ENCODE measurements at regions not wholly inside any gene's neighbourhood (a gene's known extent, or its start where the extent isn't known, plus 50 kb on each side); places are given as distances from the start of the nearest gene placed in this dataset.

DNA sequence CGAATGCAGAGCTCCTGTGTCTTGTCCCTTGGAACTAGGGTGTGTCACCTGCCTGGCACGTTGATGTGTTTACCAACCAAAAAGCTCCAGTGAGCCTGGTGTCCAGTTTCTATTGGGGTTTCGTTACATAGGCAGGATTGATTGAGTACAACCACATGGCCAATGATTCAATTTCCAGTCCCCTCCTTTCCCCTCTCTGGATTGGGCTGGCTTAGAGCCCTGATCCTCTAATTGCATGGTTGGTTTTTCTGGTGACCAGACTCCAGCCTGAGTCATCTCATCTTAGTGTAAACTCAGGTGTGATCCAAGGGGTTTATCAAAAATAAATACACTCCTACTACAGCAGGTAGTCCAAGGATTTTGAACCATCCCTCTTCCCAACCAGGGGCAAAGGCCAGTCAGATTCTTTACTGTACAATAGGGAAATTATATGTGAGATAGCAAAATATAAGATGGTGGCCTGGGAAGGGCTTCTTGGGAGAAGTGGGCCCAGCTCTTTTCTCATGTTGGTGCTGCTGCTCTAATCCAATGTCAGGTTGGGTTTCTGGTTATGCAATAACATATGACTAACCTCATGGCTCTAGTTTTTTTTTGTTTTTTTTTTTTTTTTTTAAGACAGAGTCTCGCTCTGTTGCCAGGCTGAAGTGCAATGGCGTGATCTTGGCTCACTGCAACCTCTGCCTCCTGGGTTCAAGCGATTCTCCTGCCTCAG, 64.7 kb upstream of the MGAT5 start:
- Histone ChIP-seq H3K4me3 (no peak overlapping the region), H3K27ac (no peak overlapping the region), H3K9me3 (no peaks in the 10 kb centered on the region), H3K36me3 (no peaks in the 10 kb centered on the region), H3K27me3 (no peaks in the 10 kb centered on the region), H3K4me1 (peaks cover 0 to 79% (median 28%) of the 10 kb centered on the region in 12 donors)
- DNase-seq (no peak), ATAC-seq (peak in 1 of 4 donors; percentile 11)
- intact Hi-C loops (cut with DNase I) = no loop called here
- TF ChIP-seq, protein P1, sequence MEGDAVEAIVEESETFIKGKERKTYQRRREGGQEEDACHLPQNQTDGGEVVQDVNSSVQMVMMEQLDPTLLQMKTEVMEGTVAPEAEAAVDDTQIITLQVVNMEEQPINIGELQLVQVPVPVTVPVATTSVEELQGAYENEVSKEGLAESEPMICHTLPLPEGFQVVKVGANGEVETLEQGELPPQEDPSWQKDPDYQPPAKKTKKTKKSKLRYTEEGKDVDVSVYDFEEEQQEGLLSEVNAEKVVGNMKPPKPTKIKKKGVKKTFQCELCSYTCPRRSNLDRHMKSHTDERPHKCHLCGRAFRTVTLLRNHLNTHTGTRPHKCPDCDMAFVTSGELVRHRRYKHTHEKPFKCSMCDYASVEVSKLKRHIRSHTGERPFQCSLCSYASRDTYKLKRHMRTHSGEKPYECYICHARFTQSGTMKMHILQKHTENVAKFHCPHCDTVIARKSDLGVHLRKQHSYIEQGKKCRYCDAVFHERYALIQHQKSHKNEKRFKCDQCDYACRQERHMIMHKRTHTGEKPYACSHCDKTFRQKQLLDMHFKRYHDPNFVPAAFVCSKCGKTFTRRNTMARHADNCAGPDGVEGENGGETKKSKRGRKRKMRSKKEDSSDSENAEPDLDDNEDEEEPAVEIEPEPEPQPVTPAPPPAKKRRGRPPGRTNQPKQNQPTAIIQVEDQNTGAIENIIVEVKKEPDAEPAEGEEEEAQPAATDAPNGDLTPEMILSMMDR (IDR thresholded peaks at IDR 0.05) = no peak
- no peak for TF ChIP-seq POLR2A (IDR thresholded peaks at IDR 0.05)
- WGBS, 4 donors = 91 to 97% (median 93%) methylated on average over 5 to 6 of the region's 6 CpGs

GRCh38 chr2:134190062-134190806, 63.6 kb upstream of the MGAT5 start:
- TF ChIP-seq POLR2A (IDR thresholded peaks at IDR 0.05) = no peak
- TF ChIP-seq, protein P1 (IDR thresholded peaks at IDR 0.05) = no peak
- no peaks in the 10 kb centered on the region for H3K27me3 ChIP-seq
- peaks cover 0 to 80% (median 28%) of the 10 kb centered on the region in 12 donors for H3K4me1 ChIP-seq
- peak overlapping the region in 5 of 12 donors; percentile 3 to 53 (median 16) for H3K27ac ChIP-seq
- ATAC-seq (no peak), DNase-seq (no peak)
- intact Hi-C loops (cut with DNase I) = no loop called here
- no peaks in the 10 kb centered on the region for H3K36me3 ChIP-seq
- no peaks in the 10 kb centered on the region for H3K9me3 ChIP-seq
- H3K4me3 ChIP-seq = no peak overlapping the region
- 69 to 86% (median 80%) methylated on average over 4 of the region's 4 CpGs for WGBS, 4 donors

DNA sequence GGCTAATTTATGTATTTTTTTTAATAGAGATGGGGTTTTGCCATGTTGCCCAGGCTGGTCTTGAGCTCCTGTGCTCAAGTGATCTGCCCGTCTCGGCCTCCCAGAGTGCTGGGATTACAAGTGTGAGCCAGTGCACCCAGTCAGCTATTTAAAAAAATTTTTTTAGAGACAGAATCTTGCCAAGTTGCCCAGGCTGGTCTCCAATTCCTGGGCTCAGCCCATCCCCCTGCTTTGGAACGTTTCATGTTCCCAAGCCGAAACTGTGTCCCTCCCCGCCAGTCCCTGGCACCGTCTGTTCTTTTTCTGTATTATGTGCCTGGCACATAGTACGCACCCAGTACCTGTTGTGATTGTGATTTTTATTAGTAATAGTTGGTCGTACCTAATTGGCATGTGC, 63.1 kb upstream of the MGAT5 start:
- intact Hi-C loops (cut with DNase I) = no loop called here
- WGBS, 4 donors = 44 to 73% (median 62%) methylated on average over 8 of the region's 8 CpGs
- H3K27me3 ChIP-seq = no peaks in the 10 kb centered on the region
- H3K4me3 ChIP-seq = no peak overlapping the region
- H3K9me3 ChIP-seq = no peaks in the 10 kb centered on the region
- peak in 4 of 5 donors; percentile 27 to 79 (median 68) for DNase-seq
- no peaks in the 10 kb centered on the region for H3K36me3 ChIP-seq
- peak overlapping the region in 6 of 12 donors; percentile 3 to 53 (median 18) for H3K27ac ChIP-seq
- peak; percentile 86 to 92 (median 90) for ATAC-seq
- peaks cover 0 to 75% (median 30%) of the 10 kb centered on the region in 12 donors for H3K4me1 ChIP-seq
- TF ChIP-seq POLR2A (IDR thresholded peaks at IDR 0.05) = no peak
- TF ChIP-seq, protein P1 (IDR thresholded peaks at IDR 0.05) = no peak

DNA sequence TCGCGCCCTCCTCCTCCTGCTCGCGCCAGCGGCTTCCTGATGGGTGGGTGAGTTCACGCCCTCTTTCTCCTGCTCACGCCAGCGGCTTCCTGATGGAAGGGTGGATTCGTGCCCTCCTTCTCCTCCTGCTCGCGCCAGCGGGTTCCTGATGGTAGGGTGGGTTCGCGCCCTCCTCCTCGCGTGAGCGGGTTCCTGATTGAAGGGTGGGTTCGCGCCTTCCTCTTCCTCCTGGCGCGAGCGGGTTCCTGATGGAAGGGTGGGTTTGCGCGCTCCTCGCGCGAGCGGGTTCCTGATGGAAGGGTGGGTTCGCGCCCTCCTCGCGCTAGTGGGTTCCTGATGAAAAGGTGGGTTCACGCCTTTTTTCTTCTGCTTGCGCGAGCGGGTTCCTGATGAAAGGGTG, 62.0 kb upstream of the MGAT5 start:
- no peaks in the 10 kb centered on the region for H3K9me3 ChIP-seq
- ATAC-seq = no peak
- no peak overlapping the region for H3K4me3 ChIP-seq
- no peak overlapping the region for H3K27ac ChIP-seq
- H3K36me3 ChIP-seq = no peaks in the 10 kb centered on the region
- no peak for DNase-seq
- TF ChIP-seq POLR2A (IDR thresholded peaks at IDR 0.05) = no peak
- TF ChIP-seq, protein P1 (IDR thresholded peaks at IDR 0.05) = no peak
- peaks cover 0 to 65% (median 30%) of the 10 kb centered on the region in 12 donors for H3K4me1 ChIP-seq
- WGBS, 4 donors = 96 to 98% (median 98%) methylated on average over 36 of the region's 36 CpGs
- intact Hi-C loops (cut with DNase I) = no loop called here
- no peaks in the 10 kb centered on the region for H3K27me3 ChIP-seq
